ENCODE measurements at regions not wholly inside any gene's neighbourhood (a gene's known extent, or its start where the extent isn't known, plus 50 kb on each side); places are given as distances from the start of the nearest gene placed in this dataset.

DNA sequence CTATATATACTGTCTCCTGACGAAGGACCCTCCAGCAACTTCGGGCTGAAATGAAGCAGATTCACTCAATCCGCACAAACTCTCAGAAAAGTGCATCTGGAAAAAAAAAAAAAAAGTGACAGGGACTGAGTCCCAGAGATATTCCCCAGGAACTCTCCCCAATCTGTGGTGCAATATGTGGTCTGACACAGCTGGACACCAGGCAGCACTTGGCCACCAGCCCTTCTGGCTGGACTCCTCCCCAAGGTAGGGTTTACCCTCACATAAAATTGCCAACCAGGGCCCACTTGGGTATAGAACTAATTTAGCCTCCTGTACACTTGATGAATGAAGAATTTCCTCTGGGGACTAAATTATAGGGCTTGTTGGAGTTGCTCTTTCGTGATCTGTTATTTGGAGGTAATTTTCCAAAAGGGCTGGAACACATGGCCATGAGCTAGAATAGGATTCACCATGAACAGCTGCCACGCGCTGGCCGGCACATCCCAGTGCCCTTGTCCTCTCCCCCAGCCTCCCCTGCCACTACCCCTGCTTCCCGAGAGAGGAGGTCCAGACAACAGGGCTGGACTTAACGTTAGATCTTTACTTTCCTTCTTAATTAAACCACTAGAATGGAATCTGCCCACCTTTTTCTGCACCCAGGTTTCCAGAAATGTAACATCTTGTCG lies 379.2 kb downstream of the BMP2 start:
- Histone ChIP-seq H3K4me3 (ENCODE audit: low read depth, low read length) (no peak overlapping the region), H3K27me3 (ENCODE audit: control insufficient read depth, insufficient read depth, low read length) (no peaks in the 10 kb centered on the region), H3K9me3 (ENCODE audit: control insufficient read depth, insufficient read depth, low read length) (peaks cover 4% of the 10 kb centered on the region), H3K27ac (ENCODE audit: low read depth, low read length) (no peak overlapping the region)
- DNase-seq (ENCODE audit: low read depth, low spot score), result no peak
- POLR2A ChIA-PET, result no interaction called here
- CTCF ChIA-PET, result no interaction called here
- no peak for TF ChIP-seq CTCF (IDR thresholded peaks at IDR 0.05; ENCODE audit: low read depth, low read length)

DNA sequence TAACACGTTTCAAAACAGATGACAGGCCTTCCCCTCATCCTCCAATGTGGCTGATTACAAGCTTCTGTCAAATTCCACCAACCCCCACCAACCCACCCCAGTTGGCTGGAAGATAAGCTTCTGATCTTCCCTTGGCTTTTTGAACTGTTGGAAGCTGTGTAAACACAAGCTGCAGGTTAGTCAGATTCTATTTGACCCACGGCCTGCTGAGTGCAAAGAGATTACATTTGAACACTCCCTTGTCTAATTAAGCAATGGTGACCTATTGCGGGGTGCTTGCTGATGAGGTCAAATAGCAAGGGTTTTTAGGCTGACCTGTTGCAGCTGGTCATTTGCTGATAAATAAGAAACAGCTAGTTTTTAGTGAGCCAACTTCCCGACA lies 379.7 kb downstream of the BMP2 start:
- Histone ChIP-seq H3K9me3 (ENCODE audit: control insufficient read depth, insufficient read depth, low read length) (peaks cover 4% of the 10 kb centered on the region), H3K4me3 (ENCODE audit: low read depth, low read length) (no peak overlapping the region), H3K27ac (ENCODE audit: low read depth, low read length) (no peak overlapping the region), H3K27me3 (ENCODE audit: control insufficient read depth, insufficient read depth, low read length) (no peaks in the 10 kb centered on the region)
- ChIA-PET POLR2A (no interaction called here), CTCF (no interaction called here)
- no peak for DNase-seq (ENCODE audit: low read depth, low spot score)
- TF ChIP-seq CTCF (IDR thresholded peaks at IDR 0.05; ENCODE audit: low read depth, low read length), result no peak

DNA sequence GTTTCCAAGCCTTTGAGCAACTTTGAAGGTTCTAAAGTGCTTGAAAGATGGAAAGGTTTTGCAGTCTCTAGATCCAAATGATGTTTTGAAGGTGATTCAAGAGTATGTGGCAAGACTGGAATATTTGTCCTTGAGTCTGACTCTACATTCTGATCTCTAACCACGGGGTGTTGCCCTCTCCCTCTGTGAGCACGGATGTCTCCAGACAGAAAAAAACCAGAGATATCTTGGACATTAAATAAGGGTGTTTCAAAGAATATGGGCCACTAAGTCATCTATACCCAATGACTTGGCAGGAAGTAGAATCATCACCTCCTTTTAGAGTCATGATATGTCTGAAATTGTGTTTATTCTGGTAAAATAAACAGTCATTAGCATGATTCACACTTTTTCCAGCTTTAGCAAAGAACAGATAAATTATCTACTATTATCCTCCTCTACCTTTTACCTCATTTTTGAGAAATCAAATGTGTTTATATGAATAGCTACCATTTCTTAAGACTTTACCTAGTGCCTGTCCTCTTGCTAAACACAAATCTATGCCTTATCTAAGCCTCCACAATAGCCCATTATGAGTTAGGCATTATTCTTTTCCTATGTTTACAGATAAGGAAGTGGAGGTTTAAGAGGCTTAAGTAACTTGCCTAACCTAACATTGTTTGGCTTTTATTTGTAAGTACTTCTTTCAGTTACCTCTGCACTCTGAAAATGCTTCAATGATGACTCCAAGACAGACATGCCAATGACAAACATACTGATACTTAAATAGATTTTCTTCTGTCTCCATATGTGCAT lies 384.4 kb downstream of the BMP2 start:
- Histone ChIP-seq H3K27me3 (ENCODE audit: control insufficient read depth, insufficient read depth, low read length) (no peaks in the 10 kb centered on the region), H3K4me3 (ENCODE audit: low read depth, low read length) (no peak overlapping the region), H3K27ac (ENCODE audit: low read depth, low read length) (no peak overlapping the region), H3K9me3 (ENCODE audit: control insufficient read depth, insufficient read depth, low read length) (peaks cover 2% of the 10 kb centered on the region)
- no peak for DNase-seq (ENCODE audit: low read depth, low spot score)
- TF ChIP-seq CTCF (IDR thresholded peaks at IDR 0.05; ENCODE audit: low read depth, low read length), result no peak
- ChIA-PET POLR2A (no interaction called here), CTCF (no interaction called here)

DNA sequence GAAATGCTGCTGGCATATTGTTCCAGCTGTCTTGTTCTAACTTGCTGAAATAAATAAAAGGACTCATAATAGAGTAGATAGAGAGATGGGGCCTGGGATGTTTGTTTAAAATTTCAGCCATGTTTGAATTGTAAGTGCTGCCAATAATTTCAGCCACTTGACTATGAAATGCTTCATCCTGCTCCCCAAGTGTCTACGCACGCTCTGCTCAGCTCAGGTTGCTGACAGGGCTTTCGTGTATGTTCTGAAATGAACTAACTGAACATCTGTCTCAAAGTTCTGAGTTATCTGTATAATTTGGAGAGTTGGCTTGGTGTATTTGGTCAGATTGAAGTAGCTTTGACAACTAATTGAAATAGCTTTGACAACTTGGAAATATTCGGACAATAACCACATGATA lies 387.8 kb downstream of the BMP2 start:
- Histone ChIP-seq H3K4me3 (ENCODE audit: low read depth, low read length) (no peak overlapping the region), H3K27ac (ENCODE audit: low read depth, low read length) (no peak overlapping the region), H3K9me3 (ENCODE audit: control insufficient read depth, insufficient read depth, low read length) (no peaks in the 10 kb centered on the region; the same call in 1 of the 2 replicates), H3K27me3 (ENCODE audit: control insufficient read depth, insufficient read depth, low read length) (no peaks in the 10 kb centered on the region)
- ChIA-PET POLR2A (no interaction called here), CTCF (no interaction called here)
- DNase-seq (ENCODE audit: low read depth, low spot score), result no peak
- TF ChIP-seq CTCF (IDR thresholded peaks at IDR 0.05; ENCODE audit: low read depth, low read length), result no peak

GRCh38 chr20:7155794-7156193 lies 388.3 kb downstream of the BMP2 start:
- TF ChIP-seq CTCF (IDR thresholded peaks at IDR 0.05; ENCODE audit: low read depth, low read length), result no peak
- H3K27me3 ChIP-seq (ENCODE audit: control insufficient read depth, insufficient read depth, low read length), result no peaks in the 10 kb centered on the region
- no peaks in the 10 kb centered on the region; the same call in 1 of the 2 replicates for H3K9me3 ChIP-seq (ENCODE audit: control insufficient read depth, insufficient read depth, low read length)
- no peak for DNase-seq (ENCODE audit: low read depth, low spot score)
- no peak overlapping the region for H3K4me3 ChIP-seq (ENCODE audit: low read depth, low read length)
- ChIA-PET CTCF (no interaction called here), POLR2A (no interaction called here)
- no peak overlapping the region for H3K27ac ChIP-seq (ENCODE audit: low read depth, low read length)
